Stimulated activated CD8-positive, alpha-beta memory T cell treated with anti-CD3 and anti-CD28 coated beads, Interleukin-12 subunit alpha, Interleukin-12 subunit beta, amount 100 ng/mL, for 4 hours (primary cell): ENCODE measurements at regions not wholly inside any gene's neighbourhood (a gene's known extent, or its start where the extent isn't known, plus 50 kb on each side); places are given as distances from the start of the nearest gene placed in this dataset.

ENCODE experiments used
- DNase-seq: peaks from one replicate; pipeline ENCODE4 v3.0.0-alpha.2; 2020; ENCODE audit warnings: low read depth

DNA sequence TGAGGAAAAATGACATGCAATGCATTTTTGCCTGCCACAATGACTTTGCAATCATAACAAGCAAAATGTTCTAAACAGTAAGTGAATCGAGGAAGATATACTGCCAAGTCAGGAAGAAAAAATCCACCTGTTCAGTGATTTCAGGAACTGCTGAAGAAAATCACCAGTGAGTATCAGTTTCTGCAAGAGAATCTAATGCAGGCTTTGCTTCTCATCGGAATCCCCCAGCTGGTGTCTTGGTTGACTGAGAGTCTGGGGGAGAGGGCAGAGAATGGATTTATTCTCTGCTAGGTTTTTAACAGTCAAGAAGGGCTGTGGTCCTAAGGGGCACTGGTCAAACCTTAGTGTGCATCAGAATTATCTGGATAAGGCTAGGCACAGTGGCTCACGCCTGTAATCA, 363.4 kb downstream of the CDH26 start:
- DNase-seq = no peak

DNA sequence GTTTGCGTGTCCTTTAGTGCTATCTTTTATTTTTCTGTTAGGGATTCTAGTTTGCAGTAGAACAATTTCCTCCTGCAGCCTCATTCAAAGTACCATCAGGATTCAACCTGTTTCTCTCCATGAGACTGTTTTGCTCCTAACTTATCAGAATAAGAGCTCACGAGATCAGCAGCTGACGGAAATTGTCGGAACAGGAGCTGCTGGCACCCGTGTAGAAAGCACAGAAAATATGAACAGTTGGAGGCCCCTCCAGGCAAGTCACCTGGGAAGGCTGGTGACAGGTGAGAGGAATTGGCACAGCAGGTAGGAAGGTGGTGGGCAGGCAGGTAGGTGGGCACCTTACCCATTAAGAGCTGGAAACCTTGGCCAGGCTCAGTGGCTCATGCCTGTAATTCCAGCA, 368.6 kb downstream of the CDH26 start:
- no peak for DNase-seq

DNA sequence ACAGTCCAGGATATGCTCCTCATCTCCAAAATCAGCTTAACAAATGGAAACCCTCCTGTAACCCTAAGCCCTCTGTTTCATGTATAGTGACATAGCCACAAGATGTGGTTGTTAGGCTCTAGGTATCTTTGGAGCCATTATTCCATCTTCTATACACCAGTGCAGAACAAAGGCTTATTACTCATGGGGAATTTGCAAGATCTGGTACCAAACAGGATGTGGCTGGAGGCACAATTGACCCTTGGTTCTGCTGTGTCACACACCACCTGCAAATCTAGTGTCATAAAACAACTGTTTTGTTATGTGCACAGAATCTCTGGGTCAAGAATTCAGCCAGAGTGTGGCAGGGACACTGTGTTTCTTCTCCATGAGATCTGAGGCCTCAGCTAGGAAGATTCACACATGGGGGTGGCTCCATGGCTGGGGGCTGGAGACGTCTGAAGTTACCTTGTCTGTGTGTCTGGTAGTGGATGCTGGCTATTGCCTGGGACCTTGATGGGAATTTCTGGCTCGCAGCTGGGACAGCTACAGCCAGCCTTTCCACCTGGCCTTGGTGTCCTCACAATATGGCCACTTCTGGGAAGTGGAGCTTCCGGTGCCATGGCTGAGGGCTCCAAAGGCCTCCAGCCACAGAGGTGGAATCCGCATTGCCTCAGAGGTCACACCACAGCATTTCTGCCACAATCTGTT, 369.9 kb downstream of the CDH26 start:
- DNase-seq = no peak

DNA sequence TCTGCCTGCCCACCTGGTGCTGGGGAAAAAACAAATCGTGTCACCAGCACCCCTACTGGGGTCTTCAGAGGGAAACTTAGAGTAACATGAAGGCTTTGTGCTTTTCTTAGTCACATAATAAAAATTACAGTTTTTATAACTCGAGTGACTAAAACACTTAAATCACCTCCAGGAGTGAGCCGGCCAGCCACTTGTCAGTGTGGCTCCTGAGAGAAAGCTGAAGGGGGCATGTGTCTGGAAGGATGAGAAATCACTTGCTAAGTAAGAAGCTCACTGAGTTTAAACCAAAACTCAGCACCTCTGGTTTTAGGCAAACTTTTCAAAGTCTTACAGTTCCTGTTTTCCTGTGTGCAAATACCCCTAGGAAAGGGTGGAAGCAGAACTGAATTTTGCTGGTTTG, 372.2 kb downstream of the CDH26 start:
- no peak for DNase-seq

DNA sequence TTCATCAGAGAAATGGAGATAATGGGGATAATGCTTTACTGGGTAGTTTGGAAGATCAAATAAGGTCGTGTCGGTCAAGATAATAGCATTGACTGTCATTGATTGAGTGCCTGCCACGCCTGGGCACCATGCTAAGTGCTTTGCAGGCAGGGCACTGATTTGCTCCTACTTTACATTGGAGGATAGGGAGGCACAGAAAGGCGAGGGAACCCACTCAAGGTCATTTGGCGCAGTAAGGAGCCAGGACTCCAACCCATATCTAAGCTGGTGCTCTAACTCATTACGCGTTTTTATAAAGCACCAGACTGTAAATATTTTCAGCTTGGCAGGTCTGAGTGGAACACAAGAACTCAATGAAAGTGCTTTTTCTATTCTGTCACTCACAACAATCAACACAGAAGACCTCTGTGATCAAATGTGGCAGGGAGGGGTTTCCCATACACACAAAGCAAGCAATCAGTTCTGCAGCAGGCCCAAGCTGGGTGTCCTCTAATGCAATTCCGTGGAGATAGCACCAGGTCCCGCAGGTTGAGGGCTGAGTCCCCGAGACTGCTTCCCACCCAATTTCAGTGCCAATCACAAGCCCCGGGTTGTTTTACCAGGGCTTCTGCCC, 373.6 kb downstream of the CDH26 start:
- DNase-seq = no peak

DNA sequence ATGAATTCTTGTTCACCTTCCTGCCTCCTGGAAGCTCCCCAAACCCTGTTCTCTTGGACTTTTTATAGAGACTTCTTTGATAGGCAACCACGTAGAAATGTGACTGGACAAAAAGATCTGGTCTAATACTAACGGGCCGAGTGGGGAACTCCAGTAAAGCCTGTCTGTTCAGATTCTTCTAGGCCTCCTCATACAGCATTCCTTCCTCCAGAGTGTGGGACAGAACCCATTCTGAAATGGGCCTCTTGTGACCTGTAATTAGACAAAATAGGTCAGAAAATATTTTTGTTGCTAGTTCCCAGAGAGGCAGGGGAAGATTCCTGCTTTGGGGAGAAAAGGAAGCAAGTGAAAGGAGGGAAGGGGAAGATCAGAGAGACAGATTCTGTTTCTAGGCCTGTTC, 374.3 kb downstream of the CDH26 start:
- no peak for DNase-seq

DNA sequence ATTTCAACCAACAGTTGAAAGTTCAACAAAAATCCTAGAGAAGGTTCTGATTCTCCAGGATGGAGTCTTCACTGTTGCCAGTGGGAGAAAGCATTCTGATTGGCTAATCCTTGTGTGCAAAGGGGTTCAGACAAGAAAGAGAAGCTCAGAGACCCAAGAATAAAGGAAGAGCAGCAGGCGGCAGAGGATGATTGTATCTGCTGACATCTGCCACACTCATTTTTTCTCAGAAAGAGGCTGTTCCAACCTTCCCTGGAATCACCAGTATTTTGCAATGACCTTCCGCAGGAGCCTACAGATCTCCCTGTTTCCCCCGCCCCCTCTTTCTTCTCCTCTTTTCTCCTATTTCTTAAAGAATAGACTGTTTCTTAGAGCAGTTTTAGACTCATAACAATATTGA, 376.7 kb downstream of the CDH26 start:
- no peak for DNase-seq

DNA sequence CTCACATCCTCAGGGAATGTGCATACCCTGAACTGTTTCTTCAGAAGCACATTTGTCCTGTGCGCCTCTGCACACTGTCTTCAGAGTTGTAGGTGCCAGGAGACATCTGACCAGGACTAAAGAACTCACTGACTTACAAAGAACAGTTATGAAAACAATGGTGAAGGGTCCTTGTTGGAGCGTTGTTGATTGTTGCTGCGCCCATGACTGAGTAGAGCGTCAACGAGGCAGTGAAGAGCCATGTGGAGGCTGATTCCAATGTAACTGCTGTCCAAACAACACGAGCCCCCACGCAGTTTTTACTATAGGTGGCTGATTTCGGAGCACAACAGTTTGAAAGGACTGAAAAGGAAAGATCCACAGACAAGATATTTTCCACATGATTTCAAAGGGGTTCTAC, 380.3 kb downstream of the CDH26 start:
- no peak for DNase-seq

DNA sequence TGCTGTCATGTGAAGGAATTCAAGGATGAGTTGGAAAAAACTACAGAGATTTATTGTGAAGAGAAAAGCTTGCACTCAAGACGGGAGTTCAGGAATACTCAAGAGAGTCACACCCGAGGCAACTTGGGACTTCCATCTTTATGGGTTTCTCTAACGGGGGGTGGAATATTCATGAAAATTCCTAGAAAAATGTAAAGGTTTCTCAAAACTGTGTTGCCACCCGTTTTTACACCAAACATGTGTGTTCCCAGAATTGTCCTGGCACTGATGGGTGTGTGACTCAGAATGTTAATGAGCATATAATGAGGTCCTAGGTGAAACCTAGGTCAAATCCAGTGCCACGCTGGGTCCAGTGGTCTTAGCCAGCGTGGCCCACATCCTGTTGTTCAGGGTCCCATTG, 381.5 kb downstream of the CDH26 start:
- DNase-seq = no peak

DNA sequence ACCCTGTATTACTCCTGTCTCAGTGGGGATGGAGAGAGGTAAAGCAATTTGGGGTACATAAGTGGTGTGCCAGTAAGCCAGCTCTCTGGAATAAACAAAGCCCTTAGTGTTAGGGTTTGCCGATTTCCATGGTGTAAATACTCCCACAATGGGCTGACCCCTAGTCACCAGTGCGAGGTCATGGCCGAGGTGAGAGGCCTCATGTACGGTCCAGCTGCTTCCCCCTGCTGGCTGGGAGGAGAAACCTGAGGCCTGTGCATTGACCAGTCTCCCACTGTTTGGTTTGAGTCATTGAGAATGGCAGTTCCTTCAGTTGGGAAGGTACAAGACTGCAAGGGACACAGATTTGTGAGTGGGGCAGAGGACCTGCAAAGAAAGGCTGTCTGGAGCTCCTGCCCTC, 382.0 kb downstream of the CDH26 start:
- DNase-seq = no peak

DNA sequence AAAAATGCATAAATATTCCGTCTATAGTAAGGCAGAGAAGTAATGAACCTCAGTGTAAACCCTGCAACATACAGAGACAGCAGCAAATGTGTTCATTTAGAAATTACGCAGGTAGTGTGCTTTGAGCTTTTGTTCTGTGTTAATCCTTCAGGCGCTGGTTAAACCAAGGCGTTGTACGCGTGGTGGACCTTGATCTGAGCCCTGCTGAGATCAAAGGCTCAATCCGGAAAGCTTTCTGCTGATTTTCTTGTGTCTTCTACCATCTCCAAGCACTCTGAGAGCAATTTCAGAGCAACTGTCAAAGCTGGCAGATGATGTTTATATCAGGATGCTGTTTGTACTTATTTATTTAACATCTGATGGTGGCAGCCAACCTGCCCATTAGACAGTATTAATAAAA, 382.8 kb downstream of the CDH26 start:
- DNase-seq = no peak

DNA sequence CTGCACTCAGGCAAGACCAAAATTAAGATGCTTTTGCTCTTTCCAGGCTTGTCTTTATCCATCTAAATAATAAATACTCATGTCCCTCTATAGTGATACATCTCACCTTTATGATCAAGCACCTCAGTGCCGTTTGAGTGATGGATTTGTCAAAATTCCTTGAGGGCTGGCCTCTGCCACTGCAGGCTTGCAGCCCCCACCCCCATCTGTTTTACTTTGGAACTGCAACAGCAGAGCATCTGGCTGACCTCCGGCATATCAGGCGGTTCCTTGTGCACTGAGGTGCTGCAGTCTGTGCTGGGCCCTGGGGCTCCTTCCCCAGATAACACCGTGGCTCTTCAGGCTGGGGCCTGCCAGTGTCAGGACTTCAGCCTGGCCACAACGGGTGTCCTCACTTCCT, 386.9 kb downstream of the CDH26 start:
- DNase-seq = no peak

DNA sequence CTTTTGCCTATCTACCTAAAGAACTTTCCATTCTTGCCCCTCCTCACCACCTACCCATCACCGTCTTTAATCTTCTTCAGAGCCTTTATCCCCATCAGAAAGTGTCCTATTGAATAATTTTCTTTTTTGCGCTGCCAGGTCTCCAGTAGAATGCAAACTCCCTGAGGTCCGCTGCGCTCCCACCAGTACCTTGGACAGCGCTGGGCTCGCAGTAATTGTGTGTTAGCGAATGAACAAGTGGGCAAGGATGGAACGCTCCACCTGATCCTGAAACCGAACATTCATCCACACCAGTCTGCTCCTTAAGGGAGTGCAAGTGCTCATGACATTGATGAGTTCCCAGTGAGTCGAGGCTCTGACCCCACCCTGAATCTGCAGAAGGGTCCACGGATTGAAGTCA, 391.2 kb downstream of the CDH26 start:
- no peak for DNase-seq

DNA sequence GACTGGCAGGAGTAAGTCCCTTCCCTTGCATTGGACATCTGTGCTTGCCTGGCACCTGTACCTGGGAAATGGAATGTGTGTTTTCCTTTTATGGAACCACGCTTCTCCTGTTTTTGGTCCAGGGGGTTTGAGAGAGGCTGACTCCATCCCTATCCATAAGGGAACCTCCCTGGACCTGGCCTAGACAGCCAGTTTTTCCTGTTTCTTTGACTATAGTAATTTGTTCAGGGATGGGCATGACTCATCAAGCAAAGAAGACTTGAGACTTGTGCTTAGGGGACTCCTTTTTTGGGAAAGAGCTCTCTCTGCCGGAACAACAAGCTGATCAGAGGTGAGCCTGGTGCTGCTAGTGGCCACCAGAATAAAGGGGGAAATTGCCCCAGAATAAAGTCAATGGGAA, 393.8 kb downstream of the CDH26 start:
- no peak for DNase-seq

DNA sequence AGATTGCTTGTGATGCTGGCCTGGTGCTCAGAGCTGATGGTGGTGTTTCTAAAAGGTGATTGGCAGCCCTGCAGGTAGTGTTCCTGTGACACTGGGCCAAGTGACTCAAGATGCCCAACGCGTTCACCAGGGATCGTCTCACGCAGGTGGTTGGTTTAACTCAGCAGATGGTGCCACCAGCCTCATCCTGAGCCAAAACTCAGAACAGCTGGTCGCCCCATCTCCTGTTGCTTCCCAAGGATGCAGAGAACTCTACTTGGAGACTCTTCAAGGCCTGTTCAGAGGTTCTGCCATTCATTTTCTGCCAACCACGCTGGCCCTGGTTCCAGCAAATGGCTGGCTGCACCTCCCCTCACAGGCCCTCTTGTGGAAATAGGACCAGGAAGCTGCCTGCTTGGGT, 394.4 kb downstream of the CDH26 start:
- no peak for DNase-seq

DNA sequence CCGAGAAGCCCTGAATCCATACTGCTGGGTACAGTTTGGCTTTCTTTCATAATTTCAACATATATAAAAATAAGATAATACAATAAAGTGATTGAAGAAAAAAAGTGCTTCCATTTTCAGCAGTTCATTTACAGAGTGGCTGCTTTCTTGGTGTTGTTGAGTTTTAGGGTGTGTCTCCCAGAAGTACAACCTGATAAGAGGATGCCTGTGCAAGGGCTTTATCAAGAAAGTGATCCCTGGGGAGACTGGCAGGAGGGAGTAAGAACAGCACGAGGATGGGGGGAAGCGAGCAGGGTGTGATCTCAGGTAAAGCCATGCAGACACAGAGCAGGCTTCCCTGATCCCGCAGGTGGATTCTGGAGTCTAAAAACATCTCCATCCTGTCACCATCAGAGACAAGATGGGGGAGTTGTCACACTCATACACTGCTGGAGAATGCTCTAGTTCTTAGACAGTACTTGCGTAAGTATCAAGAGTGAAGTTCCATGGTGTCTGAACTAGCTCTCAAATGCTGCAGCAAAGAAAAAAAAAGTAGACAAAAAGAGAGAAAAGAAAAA, 395.9 kb downstream of the CDH26 start:
- DNase-seq = no peak

DNA sequence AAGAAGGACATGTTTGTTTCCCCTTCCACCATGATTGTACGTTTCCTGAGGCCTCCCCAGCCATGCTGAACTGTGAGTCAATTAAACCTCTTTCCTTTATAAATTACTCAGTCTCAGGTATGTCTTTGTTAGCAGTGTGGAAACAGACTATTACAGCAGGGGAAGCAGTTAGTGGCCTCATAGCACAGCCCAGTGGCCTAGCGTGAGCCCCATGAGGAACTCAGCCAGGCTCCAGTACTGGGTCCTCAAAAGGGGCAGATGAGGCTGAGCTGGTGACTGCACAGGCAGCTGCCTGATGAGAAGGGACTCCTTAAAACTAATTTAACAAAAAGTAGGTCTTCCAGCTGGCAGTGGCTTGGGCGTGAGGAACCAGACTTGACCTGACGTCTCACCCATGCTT, 399.9 kb downstream of the CDH26 start:
- DNase-seq = no peak

DNA sequence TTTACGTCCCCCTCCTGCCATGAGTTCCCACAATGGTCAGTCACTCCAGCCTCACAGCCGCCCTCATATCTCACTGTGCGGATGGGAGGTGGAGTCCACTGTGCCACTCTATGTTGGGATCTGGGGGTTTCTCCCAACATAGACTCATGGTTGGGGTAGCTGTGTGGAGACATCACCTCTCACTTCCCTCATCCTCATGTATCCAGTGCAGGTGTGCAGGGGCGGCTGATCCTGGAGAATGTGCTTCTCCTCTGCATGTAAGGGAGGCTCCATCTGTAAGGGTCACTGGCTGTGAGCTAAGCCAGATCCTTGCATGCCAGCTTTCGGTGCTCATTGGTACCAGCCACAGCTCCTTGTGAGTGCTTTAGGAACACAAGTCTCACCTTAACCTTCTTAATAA, 400.8 kb downstream of the CDH26 start:
- DNase-seq = no peak

DNA sequence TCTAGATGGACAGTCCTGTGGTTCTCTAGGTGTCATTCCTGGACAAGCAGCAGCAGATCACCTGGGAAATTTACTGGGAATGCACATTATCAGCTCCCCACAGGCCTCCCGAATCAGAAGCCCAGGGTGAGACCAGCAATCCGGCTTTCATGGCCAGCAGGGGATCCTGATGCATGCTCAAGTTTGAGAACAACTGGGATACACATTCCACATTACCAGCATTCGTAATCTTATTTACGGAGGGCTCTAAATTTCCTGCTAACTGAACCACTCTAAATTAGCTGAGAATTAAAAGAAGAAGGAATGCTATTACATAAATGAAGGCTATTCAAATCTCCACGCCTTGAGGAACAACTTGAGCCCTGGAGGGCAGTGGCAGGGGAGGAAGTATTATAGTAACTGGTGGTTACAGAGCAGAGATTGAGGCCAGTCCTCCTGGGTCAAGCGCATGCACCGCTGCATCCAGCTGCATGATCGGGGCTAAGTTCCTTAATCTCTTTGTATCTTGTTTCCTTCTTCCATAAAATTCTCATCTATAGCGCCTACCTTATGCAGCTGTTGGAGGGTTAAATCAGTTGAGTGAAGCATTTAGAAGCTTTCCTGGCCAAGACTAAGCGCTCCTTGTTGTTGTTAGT, 403.7 kb downstream of the CDH26 start:
- no peak for DNase-seq

DNA sequence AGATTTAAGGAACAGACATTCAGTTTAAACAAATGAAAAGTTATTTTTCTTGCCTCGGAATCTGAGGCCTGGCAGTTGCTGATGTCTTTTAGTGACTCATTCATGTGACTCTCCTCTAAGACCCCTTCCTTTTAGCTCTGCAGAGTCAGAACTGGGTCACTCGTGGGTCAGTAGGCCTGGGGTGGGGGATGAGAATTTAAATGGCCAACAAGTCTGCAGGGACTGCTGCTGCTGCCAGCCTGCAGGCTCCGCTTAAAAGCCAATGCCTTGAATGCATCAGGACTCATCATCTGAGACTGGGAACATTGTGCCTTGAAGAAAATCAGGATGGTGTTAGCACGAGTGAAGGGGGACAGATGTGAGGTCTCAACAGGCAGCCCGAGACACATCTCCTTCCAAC, 404.3 kb downstream of the CDH26 start:
- DNase-seq = no peak

DNA sequence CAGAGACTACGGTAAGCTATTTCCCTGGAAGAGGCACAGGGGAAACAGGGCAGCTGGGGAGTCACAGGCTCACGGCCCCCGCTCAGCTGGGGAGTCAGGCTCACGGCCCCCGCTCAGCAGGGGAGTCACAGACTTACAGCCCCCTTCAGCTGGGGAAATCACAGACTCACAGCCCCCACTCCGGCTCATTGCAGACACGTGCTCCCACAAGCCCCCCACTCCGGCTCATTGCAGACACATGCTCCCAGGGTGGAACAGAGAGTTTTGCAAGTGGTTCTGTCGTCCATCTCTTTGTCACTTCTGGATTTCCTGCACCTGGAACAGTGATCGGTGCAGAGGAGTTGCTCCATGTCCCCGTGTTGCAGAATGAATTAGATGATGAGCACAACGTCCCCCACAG, 405.5 kb downstream of the CDH26 start:
- DNase-seq = no peak

DNA sequence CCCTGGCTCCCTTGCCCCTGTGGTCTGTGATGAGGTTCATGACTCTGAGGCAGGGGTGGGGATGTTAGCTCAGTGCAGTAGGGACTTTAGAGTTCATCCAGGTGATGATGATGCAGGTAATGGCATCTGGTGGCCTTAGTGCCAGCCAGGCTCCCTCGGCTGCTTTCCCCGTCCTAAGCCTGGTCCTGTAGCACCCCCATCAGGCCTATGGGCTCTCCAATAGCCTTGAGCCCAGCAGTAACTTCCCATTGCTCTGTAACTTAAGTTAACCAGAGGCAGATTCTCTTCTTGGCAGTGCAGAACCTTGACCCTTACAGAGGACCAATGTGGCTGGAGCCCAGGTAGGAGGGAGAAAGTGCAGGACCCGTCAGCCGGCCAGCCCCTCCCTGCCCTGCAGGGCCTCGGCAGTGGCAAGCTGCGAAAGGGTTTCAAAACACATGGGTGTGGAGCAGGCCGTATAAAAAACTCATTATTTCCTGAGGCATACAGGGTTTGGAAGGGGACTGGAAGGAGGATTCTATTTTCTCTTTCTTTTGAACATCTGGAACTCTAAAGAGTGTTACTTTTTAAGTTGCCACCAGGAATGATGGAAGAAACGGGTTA, 406.9 kb downstream of the CDH26 start:
- DNase-seq = no peak

DNA sequence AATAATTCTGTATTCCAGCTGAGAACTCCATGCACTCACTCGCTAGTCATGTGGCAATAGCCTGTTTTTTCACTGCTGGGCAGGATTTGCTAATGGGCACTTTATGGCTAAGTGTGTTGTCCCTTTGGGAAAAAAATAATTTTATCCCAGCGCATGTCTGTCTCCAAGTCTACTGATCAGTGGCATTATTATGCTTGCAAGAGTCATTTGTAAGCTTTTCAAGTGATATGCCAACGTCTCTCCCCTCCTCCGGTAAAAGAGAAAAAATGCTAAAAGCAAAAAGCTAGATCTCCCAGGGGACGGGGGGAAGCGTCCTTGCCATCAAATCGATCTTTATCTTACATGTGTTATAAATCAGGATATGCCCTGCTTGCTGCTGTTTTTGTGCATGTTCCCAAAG, 407.7 kb downstream of the CDH26 start:
- DNase-seq = no peak
